Astrocyte of the hippocampus (primary cell): ENCODE measurements at regions not wholly inside any gene's neighbourhood (a gene's known extent, or its start where the extent isn't known, plus 50 kb on each side); places are given as distances from the start of the nearest gene placed in this dataset.

Experiments
- DNase-seq: peaks from one replicate; pipeline ENCODE4 v3.0.0; 2011; ENCODE audit warnings: low read depth, low spot score

DNA sequence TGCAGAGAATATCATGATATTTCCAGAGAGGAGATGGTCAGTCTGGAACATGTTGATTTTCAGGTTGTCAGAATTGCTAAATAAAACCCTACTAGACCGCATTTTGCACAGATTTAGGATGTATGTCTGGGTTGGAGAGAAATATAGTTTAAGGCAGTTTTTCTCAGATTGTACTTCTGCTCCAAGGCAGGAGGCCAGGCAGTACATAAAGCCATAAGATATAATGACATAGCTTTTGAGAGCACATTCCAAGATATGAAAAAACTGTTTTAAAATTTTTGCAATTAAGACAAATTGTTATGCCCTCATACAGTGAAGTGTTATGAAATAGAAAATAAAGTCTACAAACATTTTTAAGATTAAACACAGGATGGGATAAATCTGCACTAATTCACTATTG, 301.8 kb upstream of the CBLB start:
- DNase-seq: no peak

DNA sequence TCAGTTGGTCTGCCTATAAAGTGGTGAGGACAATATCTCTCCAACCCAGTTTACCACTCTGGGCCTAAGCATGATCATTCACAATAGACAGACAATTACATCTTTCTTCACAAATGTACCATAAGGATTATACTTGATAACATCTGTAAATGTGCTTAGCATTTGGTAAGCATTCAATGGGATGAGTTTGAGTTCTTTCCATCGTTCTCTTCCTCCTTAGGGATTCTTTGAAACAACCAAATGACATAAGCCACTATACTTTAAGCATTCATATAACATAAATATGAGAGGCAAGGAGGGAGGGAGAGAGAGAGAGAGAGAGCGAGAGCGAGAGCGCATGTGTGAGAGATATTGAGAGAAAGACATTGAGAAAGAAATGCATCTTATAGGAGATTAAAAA, 303.3 kb upstream of the CBLB start:
- DNase-seq: no peak

DNA sequence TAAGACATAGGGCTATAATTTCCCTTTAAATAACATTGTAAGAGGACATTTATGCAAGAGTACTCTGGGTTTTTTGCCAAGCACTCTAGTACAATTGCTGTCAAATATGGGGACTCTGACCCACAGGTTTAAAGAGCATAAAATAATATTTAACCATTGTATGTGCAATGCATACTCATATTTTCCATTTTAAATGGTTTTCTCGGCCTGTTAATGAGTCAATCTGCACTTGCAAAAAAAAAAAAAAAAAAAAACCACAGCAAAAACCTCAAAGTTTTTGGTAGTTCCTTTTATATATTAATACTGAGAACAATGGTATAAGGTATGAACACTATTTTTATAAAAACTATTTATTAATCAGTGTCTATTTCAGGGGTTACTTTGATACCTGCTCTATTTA, 304.0 kb upstream of the CBLB start:
- DNase-seq: no peak

DNA sequence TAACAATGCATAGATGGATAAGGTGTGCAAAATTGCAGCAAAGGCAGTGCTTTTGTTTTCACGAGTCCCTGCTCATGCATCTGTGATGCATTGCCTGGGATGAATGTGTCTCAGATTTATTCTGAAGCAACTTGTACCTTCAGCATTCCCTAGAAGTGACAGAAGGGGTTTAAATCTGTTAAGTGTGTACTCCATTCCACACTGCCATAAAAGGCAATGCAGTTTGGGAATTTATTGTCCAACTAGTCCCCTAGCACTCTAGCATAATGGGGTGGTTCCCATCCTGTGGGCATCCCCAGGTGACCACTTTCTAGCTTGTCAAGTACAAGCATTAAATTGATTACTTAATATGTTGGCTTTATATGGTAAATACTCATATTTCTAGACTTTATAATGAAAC, 306.5 kb upstream of the CBLB start:
- no peak for DNase-seq

DNA sequence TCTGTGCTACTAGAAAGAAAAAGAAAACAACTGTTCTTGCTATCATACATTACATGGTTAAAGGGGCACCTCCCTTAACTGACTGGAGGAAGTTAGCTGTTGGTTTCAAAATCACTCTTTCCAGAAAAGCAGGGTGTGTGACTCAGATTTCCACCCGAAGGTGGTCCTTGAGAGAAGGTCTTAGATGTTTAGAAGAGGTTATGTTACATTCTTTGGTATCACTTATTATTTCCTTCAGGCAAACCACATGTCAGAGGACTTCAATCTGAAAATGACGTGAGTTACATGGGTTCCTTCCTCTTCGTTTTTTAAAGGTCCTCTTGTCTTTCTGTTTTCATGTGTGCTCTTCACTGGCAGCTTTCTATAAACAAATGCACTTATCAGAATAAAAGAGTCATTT, 307.9 kb upstream of the CBLB start:
- DNase-seq: peak; percentile 2

DNA sequence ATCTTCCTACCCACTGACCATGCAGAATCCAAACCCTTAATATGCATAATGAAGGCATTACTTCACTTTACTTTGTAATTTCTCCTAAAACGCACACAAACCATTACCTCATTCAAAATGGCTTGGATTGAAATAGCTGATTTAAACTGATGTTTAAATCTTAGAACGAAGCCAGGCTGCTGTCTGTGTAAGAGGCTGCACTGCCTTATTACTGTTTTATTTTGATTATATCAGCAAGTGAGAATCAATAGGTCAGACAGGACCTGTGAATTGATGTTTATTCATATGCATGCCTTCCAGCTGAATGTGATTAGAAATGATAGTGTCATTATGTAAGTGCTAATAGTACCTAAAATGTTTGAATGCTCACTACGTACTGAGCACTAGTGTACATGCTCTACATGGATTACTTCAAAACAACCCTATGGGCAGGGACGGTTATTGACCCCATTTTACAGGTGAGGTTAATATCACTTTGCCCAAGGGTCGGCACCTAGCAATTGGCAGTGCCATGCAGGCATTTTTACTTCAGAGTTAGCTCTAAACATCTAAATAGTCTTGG, 314.2 kb upstream of the CBLB start:
- peak; percentile 19 for DNase-seq

DNA sequence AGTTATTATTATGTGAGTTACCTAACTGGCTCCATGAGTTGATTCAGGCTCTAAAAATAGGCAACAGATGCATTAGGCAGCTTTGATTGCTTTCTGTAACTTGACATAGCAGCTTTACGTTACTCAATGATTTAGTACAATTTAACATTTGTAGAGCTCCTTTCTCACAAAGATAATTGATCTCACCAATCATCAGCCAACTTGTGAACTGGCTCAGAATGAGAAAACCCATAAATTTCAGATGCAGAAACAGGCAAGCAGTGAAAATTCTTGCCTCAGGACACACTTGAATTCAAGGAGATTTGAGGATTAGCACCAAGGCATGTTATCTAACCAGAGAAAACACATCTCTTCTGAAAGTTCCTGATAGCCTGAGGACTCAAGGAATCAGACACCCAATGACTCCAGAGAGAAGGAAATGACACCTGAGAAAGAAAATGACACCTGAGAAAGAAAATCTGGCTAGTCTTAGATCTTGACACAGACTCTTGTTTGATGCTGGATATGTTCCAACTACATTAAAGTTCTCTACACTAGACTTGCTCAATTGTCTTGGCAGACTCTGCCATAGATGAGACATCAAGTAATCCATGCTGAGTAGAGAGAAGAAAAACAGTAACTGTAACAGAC, 315.1 kb upstream of the CBLB start:
- DNase-seq: peak; percentile 45

DNA sequence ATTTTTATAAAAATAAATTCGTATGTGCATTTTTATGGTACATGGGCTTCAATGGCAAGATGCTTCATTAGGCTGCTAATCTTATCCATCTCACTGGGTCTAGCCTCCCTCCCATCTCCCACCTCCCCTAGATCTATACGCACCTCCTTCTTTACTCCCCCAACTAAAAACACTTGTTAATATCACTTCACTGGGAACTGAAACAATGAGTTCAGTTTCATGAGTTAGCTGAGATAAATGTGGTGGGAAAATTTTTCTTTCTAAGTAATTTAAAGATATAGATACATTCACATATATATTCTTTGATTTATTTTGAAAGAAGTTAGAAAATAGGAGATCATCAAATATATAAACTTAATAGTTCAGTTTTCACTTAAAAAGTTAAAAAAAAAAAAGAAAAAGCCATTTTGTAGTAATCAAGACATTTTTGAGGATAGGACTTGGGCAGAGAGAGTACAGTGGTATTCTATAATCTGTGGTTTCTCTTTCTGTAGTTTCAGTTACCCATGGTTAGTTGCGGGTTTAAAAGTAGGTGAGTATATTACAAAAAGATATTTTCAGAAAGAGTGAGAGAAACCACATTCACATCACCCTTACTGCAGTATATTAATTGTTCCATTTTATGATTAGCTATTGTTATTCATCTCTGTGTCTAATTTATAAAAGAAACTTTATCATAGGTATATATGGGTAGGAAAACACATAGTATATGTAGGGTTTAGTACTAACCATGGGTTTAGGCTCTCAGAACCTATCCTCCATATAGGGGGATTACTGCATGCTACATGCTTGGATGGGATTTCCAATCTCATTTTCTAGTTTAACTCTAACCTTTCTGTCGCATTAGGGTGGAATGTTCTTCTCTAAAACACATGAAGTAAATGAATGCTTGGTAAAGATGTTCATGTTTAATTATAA, 316.0 kb upstream of the CBLB start:
- DNase-seq: no peak

DNA sequence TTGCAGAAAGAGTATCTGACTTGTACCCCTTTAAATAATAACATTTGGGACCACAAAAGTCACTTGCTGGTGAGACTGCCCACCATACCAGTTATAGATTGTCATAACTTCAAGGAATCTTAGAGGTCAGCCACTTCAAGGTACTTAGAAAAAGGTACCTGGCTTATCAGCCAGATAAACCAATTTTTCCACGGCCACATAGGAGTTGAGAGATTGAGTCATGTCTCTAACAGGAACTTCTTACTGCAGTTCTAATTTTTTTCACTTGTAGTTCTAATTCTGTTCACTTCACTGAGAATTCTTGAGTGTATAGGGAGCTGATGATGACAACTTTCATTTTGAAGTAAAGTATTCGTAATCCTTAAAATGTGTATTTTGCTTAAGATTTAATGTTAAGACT, 317.1 kb upstream of the CBLB start:
- DNase-seq: no peak

DNA sequence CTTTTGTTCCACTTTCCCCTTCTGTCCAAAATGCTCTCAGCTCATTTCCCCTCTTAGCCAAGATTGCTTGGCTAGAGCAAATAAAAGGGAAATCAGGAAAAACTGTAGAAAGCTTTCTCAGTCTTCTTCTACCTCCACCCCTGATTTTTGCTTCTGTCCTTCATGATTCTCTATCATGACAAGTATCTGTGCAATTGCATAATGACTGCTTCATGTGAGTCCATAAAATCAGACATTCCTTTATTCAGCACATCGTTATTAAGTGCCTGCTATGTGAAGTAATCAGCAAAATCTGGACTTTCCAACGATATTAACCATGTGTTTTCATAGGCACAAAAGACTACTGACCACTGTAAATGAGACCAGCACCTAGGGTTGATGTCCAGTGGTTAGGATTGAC, 321.5 kb upstream of the CBLB start:
- DNase-seq: no peak

DNA sequence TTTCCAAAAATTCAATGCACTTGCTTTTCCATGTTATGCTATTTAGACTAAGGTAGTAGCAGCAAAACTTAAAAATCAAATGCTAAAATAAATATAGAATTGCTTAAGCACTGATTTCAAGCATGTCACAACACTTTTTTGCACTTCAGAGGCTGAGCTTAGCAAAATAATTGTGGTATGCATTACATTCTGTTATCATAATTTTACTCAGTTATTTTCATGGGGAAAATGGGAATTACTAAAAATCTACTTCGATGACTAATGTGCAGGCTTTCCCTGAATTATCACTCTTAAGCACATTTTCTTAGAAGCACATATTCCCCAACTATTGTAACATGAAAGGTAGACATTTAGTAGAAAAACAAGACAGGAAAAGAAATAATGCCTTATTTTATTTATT, 322.4 kb upstream of the CBLB start:
- no peak for DNase-seq

DNA sequence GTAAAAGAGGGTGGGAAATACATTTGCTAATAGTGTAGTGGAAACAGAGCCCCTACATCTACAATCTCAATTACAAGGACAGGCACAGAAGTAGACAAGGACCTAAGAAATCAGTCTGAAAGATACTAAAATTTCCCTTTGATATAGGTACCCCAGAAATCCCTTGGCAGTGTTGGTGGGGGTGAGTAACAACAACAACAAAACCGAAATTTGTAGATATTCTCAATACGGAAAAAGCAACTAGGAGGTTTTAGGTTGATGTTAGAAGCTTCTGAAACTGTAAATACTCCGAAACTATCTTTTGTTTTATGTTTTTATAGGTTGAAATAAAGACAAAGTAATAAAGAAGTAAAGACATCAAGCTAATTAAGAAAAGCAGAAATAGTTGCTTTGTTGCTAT, 323.1 kb upstream of the CBLB start:
- no peak for DNase-seq

DNA sequence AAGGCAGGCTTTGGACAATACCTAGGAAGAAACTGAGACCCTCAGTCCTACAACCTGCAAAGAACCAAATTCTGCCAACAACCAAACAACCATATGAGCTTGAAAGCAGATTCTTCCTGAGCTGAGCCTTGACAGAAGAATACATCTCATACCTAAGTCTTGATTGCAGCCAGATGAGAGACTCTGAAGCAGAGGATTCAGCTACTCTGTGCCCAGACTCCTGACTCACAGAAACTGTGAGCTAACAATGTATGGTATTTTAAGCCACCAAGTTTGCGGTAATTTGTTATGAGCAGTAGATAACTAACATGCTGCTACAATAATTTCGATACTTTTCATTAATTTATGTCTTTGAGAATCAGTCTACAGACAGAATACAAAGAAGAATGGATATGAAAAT, 325.1 kb upstream of the CBLB start:
- DNase-seq: no peak

DNA sequence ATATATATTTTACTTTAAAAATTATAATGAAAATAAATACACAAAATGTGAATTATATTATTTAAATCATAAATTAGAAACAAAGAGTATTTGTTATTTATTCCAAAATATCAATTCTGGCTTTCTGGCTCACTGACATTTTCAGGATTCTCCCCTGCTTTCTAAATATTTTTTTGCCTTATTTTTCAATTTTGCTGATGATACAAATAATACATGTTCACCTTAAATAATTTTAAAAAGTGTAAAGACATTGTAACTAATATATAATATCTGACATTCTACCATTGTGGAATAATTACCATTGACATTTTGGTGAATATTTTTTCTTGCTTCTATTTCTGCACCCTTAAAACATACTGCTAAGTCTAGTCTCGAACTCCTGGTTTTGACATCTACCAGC, 325.9 kb upstream of the CBLB start:
- no peak for DNase-seq

DNA sequence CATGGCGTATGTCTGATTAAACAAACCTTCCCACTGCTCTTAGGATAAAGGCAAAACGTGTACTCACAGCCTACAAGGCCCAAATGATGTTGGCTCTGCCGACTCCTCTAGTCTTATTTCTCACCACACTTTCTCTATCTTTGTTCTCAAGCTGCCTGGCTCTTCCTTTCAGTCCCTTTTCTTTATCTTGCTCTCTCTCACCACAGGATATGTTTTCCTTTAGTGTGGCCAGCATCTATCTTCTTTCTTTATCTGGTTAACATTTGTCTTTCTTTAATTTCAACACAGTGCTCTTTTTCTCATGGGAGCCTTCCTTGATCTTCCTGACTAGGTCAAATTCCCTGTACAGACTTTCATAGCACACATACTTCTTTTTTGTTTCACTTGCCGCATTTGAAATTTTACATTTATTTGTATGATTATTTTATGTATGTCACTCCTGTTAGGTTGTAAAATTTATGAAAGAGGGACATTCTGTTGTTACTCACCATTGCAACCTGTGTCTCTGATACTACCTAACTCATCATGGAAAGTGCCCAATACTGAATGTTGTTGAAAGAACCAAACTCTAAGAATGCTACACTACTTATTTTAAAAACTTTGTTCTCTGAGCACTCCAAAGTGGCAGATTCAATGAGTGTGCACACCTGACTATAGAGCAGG, 328.9 kb upstream of the CBLB start:
- DNase-seq: no peak

DNA sequence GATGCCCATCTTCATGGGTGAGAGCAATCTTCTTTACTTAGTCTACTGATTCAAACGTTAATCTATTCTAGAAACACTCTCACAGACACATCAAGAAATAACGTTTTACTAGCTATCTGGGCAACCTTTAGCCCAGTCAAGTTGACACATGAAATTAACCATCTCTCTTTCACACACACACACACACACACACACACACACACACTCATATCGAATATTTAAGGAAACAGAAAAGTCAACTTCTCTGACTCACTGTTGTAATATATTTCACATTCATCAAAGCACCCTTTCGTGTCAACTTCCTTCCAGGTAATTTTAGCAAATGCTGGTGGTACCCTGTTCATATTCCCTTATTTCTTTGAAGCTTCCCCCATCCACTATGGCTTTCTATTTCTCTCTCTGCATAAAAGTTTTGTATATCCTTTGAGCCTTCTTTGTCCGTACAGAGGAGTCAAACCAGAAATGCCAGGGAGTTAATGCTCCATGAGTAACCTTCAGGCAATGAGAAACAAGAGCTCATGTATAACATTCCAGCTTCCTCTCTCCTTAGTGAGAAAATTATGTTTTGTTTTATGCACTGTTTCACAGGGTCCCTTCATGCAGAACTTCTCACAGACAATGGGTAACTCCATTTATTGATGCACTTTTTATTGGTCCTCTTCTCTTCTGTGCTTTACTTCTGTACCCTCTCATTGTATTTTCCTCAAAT, 335.5 kb upstream of the CBLB start:
- peak; percentile 26 for DNase-seq

DNA sequence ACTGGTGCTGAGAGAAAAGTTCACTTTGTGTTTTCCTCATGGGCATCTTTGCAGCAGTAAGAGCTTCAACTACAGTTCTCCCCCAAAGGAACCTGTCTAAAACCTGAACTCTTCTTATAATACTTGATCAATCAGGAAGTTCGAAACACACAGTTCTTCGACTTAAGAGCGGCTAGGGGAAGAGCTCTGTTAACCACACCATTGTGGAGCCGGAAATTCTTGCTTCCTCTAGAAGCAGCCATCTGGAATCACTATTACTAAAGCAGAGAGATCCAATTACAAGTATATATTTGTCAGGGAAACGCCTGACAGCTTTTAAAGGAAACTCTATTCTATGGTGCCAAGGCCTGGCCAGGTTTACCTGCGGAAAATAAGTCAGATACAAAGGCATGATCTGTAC, 337.3 kb upstream of the CBLB start:
- no peak for DNase-seq

DNA sequence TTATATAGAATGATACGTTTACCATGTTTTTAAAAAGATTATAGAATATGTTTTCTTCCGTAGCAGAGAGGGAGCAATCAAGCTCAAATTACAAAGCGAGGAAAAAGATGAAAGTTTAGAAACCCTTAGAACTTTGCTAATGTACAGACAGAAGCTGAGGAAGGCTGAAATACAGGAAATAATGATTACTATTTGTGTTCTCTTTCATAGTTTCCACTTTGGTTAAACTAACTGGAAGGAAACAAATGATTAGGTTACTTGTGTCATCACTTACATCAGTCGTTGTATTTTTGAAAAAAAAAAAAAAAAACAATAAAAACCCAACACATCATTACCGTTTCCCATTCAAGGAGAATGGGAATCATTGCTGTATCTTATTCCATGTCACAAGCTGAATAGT, 337.8 kb upstream of the CBLB start:
- DNase-seq: no peak

DNA sequence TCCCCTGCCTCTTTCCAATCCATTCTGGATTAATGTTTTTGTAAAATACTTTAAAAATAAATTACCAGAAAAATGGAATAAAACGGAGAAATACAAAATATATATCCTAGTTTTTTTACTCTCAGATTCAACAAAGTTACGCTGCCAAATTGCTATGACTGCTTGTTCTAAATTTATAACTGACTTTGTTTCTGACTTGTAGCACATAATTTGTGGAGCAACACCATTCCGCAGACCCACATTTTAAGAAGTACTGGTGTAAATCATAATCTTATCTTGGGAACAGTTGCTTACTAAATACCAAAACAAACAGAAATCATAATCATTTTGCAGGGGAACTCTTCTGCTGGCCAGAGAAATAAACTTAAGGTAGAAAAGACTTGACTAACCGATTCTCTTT, 339.4 kb upstream of the CBLB start:
- DNase-seq: no peak

DNA sequence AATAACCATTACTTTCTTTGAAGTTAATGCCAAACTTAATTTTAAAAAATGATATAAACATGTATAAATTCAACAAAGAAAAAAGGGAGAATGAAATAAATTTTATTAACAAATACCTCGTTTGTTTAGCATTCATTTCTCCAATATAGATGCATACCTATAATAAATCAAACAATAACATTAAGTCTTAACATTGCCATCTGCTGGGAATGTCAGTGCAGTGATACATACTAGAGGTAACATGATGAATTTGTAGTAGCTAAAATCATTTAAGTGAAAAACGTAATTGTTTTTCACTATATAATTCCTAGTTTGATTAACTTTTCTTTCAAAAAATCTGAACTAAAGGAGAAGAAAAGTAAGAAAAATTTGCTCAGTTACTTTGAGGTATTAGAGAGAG, 340.2 kb upstream of the CBLB start:
- no peak for DNase-seq

DNA sequence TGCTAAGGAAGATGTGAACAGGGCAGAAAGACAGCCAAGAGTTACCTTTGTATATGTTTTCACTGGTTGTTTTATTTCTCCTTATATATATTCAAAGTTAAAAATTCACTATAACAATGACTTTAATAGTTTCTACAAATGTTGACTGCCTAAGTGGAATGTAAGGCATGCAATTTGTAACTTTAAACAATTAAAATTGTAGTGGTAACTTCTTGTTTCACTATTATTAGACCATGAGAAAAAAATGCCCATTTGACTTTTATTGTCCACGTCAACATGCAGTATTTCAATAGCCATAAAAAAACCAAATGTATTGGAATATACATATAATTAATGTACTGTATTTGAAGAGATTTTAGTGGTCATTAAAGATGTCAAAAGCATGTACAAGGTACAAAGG, 340.7 kb upstream of the CBLB start:
- DNase-seq: no peak

DNA sequence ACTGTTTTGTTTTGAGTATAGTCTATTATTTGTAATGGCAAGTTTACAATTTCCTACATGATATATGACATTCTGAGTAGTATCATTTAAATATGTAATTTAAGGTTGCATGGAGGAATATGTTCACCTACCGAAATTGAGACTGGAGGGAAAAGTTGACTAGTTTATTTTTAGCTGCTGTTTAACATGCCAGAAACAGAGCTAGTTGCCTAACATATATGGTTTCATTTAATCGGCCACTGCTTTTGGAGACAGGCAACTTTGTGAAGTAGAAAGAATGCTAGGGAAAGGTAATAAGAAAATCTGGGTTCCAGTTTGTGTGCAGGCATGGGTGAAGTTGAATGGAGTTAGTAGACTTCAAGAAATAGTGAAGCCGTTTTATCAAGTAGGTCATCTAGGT, 342.1 kb upstream of the CBLB start:
- no peak for DNase-seq
